ENCODE measurements at regions not wholly inside any gene's neighbourhood (a gene's known extent, or its start where the extent isn't known, plus 50 kb on each side); places are given as distances from the start of the nearest gene placed in this dataset.

- no peaks in the 10 kb centered on the region for H3K9me2 ChIP-seq (replicated peaks; ENCODE audit: insufficient read depth, low read length)
- no peak overlapping the region for H3K4me3 ChIP-seq (ENCODE audit: low read length)
- no peaks in the 10 kb centered on the region for H3K36me3 ChIP-seq (replicated peaks; ENCODE audit: insufficient read depth, low read length)
- H3K9ac ChIP-seq (ENCODE audit: low read length) = no peak overlapping the region
- TF ChIP-seq EZH2 (optimal IDR thresholded peaks at IDR 0.05; ENCODE audit: low read depth, low read length) (no peak), CTCF (IDR thresholded peaks at IDR 0.05; ENCODE audit: low read length) (no peak), EZH2phosphoT487 (IDR thresholded peaks at IDR 0.05; ENCODE audit: low read length) (no peak)
- no peaks in the 10 kb centered on the region for H4K20me1 ChIP-seq (ENCODE audit: insufficient read depth, low read length)
- H2AFZ ChIP-seq (ENCODE audit: low read length) = no peak overlapping the region
- no peaks in the 10 kb centered on the region for H3K79me2 ChIP-seq (ENCODE audit: low read length)
- H3F3A ChIP-seq (ENCODE audit: insufficient read depth, low read length) = no peaks in the 10 kb centered on the region
- H3K27ac ChIP-seq (ENCODE audit: low read length) = no peak overlapping the region
- H3K4me1 ChIP-seq (ENCODE audit: low read length) = no peaks in the 10 kb centered on the region
- no peaks in the 10 kb centered on the region for H3K9me3 ChIP-seq (replicated peaks; ENCODE audit: insufficient read depth, low read length)
- H3K4me2 ChIP-seq (ENCODE audit: low read depth, low read length) = no peak overlapping the region
- DNase-seq = no peak
- no peaks in the 10 kb centered on the region for H3K27me3 ChIP-seq (replicated peaks; ENCODE audit: insufficient read depth, low read length)
Observed at GRCh38 chr6:135673501-135674309, 176.2 kb upstream of the AHI1 start.

GRCh38 chr6:135675026-135675425, 176.5 kb upstream of the PDE7B start:
- Histone ChIP-seq H3K9ac (ENCODE audit: low read length) (no peak overlapping the region), H3K4me3 (ENCODE audit: low read length) (no peak overlapping the region), H3K79me2 (ENCODE audit: low read length) (no peaks in the 10 kb centered on the region), H3K4me1 (ENCODE audit: low read length) (no peaks in the 10 kb centered on the region), H3K4me2 (ENCODE audit: low read depth, low read length) (no peak overlapping the region), H3K27ac (ENCODE audit: low read length) (no peak overlapping the region), H3K27me3 (replicated peaks; ENCODE audit: insufficient read depth, low read length) (no peaks in the 10 kb centered on the region), H3K36me3 (replicated peaks; ENCODE audit: insufficient read depth, low read length) (no peaks in the 10 kb centered on the region), H3K9me3 (replicated peaks; ENCODE audit: insufficient read depth, low read length) (no peaks in the 10 kb centered on the region), H4K20me1 (ENCODE audit: insufficient read depth, low read length) (no peaks in the 10 kb centered on the region), H3K9me2 (replicated peaks; ENCODE audit: insufficient read depth, low read length) (no peaks in the 10 kb centered on the region), H3F3A (ENCODE audit: insufficient read depth, low read length) (no peaks in the 10 kb centered on the region), H2AFZ (ENCODE audit: low read length) (no peak overlapping the region)
- DNase-seq = no peak
- TF ChIP-seq EZH2phosphoT487 (IDR thresholded peaks at IDR 0.05; ENCODE audit: low read length) = no peak
- no peak for TF ChIP-seq EZH2 (optimal IDR thresholded peaks at IDR 0.05; ENCODE audit: low read depth, low read length)
- no peak for TF ChIP-seq CTCF (IDR thresholded peaks at IDR 0.05; ENCODE audit: low read length)

GRCh38 chr6:135675862-135676261, 175.6 kb upstream of the PDE7B start:
- no peaks in the 10 kb centered on the region for H3K79me2 ChIP-seq (ENCODE audit: low read length)
- TF ChIP-seq EZH2phosphoT487 (IDR thresholded peaks at IDR 0.05; ENCODE audit: low read length) (no peak), CTCF (IDR thresholded peaks at IDR 0.05; ENCODE audit: low read length) (peak; percentile 57), EZH2 (optimal IDR thresholded peaks at IDR 0.05; ENCODE audit: low read depth, low read length) (no peak)
- peak; percentile 52 for DNase-seq
- no peak overlapping the region for H3K27ac ChIP-seq (ENCODE audit: low read length)
- no peaks in the 10 kb centered on the region for H3K27me3 ChIP-seq (replicated peaks; ENCODE audit: insufficient read depth, low read length)
- no peak overlapping the region for H3K9ac ChIP-seq (ENCODE audit: low read length)
- no peak overlapping the region for H2AFZ ChIP-seq (ENCODE audit: low read length)
- no peaks in the 10 kb centered on the region for H3K9me2 ChIP-seq (replicated peaks; ENCODE audit: insufficient read depth, low read length)
- H4K20me1 ChIP-seq (ENCODE audit: insufficient read depth, low read length) = no peaks in the 10 kb centered on the region
- no peaks in the 10 kb centered on the region for H3F3A ChIP-seq (ENCODE audit: insufficient read depth, low read length)
- no peak overlapping the region for H3K4me2 ChIP-seq (ENCODE audit: low read depth, low read length)
- H3K36me3 ChIP-seq (replicated peaks; ENCODE audit: insufficient read depth, low read length) = no peaks in the 10 kb centered on the region
- no peaks in the 10 kb centered on the region for H3K4me1 ChIP-seq (ENCODE audit: low read length)
- H3K4me3 ChIP-seq (ENCODE audit: low read length) = no peak overlapping the region
- H3K9me3 ChIP-seq (replicated peaks; ENCODE audit: insufficient read depth, low read length) = no peaks in the 10 kb centered on the region
